ENCODE measurements at regions not wholly inside any gene's neighbourhood (a gene's known extent, or its start where the extent isn't known, plus 50 kb on each side); places are given as distances from the start of the nearest gene placed in this dataset.
"Not testable (repeated sequence)": the region's sequence is repeated elsewhere in the genome, so short reads cannot be mapped to it uniquely, and the experiment has no call there.

GRCh38 chr15:95629503-95630168, 700.9 kb upstream of the NR2F2 start:
- DNase-seq, result no peak

GRCh38 chr15:95630683-95631082, 699.8 kb upstream of the NR2F2 start:
- DNase-seq, result no peak

GRCh38 chr15:95635666-95636065, 694.8 kb upstream of the NR2F2 start:
- no peak for DNase-seq

- DNase-seq, result no peak
Observed at GRCh38 chr15:95636107-95636506, 694.4 kb upstream of the NR2F2 start.

- not testable (repeated sequence) for DNase-seq
Observed at GRCh38 chr15:95637234-95637633, 693.3 kb upstream of the NR2F2 start.

GRCh38 chr15:95639208-95639607, 691.3 kb upstream of the NR2F2 start:
- DNase-seq, result no peak

GRCh38 chr15:95644100-95644875, 686.2 kb upstream of the NR2F2 start:
- no peak for DNase-seq

GRCh38 chr15:95645791-95646338, 684.6 kb upstream of the NR2F2 start:
- DNase-seq, result no peak

- no peak for DNase-seq
Observed at GRCh38 chr15:95646484-95647273, 683.8 kb upstream of the NR2F2 start.

GRCh38 chr15:95647531-95648277, 682.8 kb upstream of the NR2F2 start:
- no peak for DNase-seq

- no peak for DNase-seq
Observed at GRCh38 chr15:95653361-95653805, 677.1 kb upstream of the NR2F2 start.

- DNase-seq, result no peak
Observed at GRCh38 chr15:95655089-95655607, 675.4 kb upstream of the NR2F2 start.

- DNase-seq, result no peak
Observed at GRCh38 chr15:95656595-95656994, 673.9 kb upstream of the NR2F2 start.

- DNase-seq, result no peak
Observed at GRCh38 chr15:95658799-95659198, 671.7 kb upstream of the NR2F2 start.

GRCh38 chr15:95659656-95660055, 670.8 kb upstream of the NR2F2 start:
- no peak for DNase-seq

GRCh38 chr15:95662638-95663037, 667.9 kb upstream of the NR2F2 start:
- no peak for DNase-seq

GRCh38 chr15:95663156-95664100, 667.1 kb upstream of the NR2F2 start:
- no peak for DNase-seq

- DNase-seq, result no peak
Observed at GRCh38 chr15:95664450-95664849, 666.0 kb upstream of the NR2F2 start.

GRCh38 chr15:95669146-95669922, 661.2 kb upstream of the NR2F2 start:
- DNase-seq, result no peak
